ENCODE measurements at regions not wholly inside any gene's neighbourhood (a gene's known extent, or its start where the extent isn't known, plus 50 kb on each side); places are given as distances from the start of the nearest gene placed in this dataset.

DNA sequence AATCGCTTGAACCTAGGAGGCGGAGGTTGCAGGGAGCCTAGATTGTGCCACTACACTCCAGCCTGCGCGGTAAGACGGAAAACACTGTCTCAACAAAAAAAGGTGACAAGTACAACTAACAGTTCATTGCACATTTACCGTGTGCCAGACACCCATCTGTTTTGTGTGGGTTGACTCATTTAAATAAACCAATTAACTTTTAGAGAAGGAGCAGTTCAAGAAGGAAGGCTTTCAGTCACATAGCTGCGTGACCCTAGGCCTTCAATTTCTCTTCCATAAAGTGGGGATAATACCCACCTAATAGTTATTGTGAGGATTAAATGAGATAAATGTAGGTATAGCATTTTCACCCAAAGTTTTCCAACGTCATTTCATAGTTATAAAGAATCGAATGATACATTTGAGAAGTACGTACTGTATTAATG is 52.3 kb upstream of the KDM7A start:
- H3K27me3 ChIP-seq (ENCODE audit: insufficient read depth, low read length): peaks cover 31% of the 10 kb centered on the region; the same call in 1 of the 2 replicates
- peaks cover 11% of the 10 kb centered on the region for H3K4me1 ChIP-seq (ENCODE audit: insufficient read depth, low read length)
- H3K4me3 ChIP-seq (ENCODE audit: low read length): no peak overlapping the region
- no peaks in the 10 kb centered on the region for H3K9me3 ChIP-seq (ENCODE audit: insufficient read depth, low read depth, low read length)
- WGBS: 94% methylated on average over 10 of the region's 10 CpGs
- no peaks in the 10 kb centered on the region for H3K36me3 ChIP-seq (ENCODE audit: insufficient read depth, low read length)
- no peak overlapping the region for H3K27ac ChIP-seq (ENCODE audit: low read depth, low read length)
- no peak overlapping the region for H3K9ac ChIP-seq (ENCODE audit: low read depth, low read length)

All from HUES64 (cell line).